ENCODE measurements at regions not wholly inside any gene's neighbourhood (a gene's known extent, or its start where the extent isn't known, plus 50 kb on each side); places are given as distances from the start of the nearest gene placed in this dataset.
A peak's percentile ranks its signal among the peaks of the same experiment; 100 is the strongest.

DNA sequence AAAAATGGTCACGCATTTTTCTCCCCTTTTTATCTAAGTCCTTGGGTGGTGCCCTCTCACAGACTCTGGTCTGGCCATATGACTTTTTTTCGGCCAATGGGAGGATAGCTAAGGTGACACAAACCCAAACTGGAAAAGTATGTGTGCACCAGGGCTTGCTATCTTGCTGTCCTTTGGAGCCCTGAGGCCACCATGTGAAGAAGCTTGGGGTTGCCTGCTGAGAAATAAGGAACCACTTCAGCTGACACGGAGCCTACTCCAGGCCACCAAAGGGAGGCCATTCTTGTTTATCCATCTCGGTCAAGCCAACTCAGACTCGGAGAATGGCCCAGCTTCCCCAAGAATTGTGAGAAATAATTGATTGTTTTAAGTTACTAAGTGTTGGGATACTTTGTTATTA is 111.4 kb upstream of the ZFHX3 start:
- H3K4me3 ChIP-seq (ENCODE audit: low read depth in 1 of 2, low read length in 1 of 2), result no peak overlapping the region
- peaks cover 2% of the 10 kb centered on the region in 2 experiments for H3K4me1 ChIP-seq (ENCODE audit: control insufficient read depth in 1 of 2, insufficient read depth in 1 of 2, low read depth in 1 of 2, low read length in 1 of 2)
- TF ChIP-seq, protein P1, sequence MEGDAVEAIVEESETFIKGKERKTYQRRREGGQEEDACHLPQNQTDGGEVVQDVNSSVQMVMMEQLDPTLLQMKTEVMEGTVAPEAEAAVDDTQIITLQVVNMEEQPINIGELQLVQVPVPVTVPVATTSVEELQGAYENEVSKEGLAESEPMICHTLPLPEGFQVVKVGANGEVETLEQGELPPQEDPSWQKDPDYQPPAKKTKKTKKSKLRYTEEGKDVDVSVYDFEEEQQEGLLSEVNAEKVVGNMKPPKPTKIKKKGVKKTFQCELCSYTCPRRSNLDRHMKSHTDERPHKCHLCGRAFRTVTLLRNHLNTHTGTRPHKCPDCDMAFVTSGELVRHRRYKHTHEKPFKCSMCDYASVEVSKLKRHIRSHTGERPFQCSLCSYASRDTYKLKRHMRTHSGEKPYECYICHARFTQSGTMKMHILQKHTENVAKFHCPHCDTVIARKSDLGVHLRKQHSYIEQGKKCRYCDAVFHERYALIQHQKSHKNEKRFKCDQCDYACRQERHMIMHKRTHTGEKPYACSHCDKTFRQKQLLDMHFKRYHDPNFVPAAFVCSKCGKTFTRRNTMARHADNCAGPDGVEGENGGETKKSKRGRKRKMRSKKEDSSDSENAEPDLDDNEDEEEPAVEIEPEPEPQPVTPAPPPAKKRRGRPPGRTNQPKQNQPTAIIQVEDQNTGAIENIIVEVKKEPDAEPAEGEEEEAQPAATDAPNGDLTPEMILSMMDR (IDR thresholded peaks at IDR 0.05), result no peak
- no peak overlapping the region for H3K27ac ChIP-seq
- H3K9me3 ChIP-seq, result no peaks in the 10 kb centered on the region
- H3K36me3 ChIP-seq, result no peaks in the 10 kb centered on the region
- H3K27me3 ChIP-seq, result no peaks in the 10 kb centered on the region

DNA sequence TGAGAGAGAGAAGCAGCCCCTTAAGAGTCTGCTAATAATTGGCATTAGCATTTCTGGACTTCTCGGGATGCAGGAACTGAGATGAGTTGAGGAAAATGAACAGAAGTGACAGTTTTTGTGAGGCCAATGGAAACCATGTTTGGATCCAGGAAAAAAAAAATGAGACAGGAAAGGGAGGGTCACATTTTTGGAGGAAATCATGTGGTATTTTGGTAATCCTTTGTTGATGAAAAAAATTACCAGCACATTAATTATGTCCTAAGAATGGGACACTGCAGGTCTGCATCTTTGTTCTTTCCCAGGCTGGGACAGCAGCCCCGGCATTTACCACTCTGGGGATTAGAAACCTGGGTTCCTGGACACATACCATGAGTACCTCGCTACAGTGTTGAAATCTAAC is 109.9 kb upstream of the ZFHX3 start:
- Histone ChIP-seq H3K4me3 (ENCODE audit: low read depth in 1 of 2, low read length in 1 of 2) (no peak overlapping the region), H3K27me3 (peaks cover 7% of the 10 kb centered on the region), H3K27ac (no peak overlapping the region), H3K4me1 (ENCODE audit: control insufficient read depth in 1 of 2, insufficient read depth in 1 of 2, low read depth in 1 of 2, low read length in 1 of 2) (peaks cover 8 to 9% of the 10 kb centered on the region in 2 experiments), H3K9me3 (no peaks in the 10 kb centered on the region), H3K36me3 (no peaks in the 10 kb centered on the region)
- TF ChIP-seq, protein P1 (IDR thresholded peaks at IDR 0.05), result no peak

DNA sequence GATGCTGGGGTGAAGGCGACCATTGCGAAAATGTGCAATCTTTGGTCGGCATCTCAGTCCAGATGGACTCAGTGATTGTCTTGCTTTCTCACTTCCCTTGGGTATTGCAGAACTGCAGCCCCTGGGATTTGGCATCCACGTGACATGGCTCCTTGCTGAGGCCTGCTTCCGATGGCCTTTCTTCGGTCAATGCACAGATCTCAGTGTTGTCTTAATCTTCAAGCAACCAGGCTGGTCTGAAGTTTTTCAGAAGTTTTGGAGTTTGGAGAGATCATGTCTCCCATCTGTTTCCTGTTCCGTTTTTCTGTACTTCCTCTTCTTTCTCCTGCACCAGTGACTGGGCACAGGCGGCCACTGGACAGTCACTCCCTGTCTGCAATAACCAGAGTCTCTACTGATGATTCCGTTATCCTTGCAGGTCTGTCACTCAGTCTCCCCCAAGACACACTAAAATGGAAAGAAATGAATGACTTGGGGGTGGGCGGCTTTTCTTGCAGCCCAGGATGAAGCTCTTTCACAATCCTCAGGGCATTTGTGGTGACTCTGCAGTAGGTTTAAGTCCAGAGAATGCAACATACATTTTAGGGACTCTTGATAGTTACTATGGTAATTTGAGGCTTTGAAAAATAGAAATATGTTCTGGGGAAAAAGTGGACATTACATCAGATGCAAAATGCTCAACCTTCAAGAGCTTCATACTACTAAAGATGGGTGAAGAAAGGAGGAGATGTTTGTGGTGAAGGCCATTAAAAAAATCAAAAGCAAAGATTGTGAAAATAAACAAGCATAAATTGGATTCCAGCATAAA is 106.3 kb upstream of the ZFHX3 start:
- H3K9me3 ChIP-seq, result no peaks in the 10 kb centered on the region
- peak overlapping the region; percentile 4 for H3K27ac ChIP-seq
- TF ChIP-seq, protein P1 (IDR thresholded peaks at IDR 0.05), result no peak
- peak overlapping the region; percentile 10 to 35 for H3K4me3 ChIP-seq (ENCODE audit: low read depth in 1 of 2, low read length in 1 of 2)
- H3K4me1 ChIP-seq (ENCODE audit: control insufficient read depth in 1 of 2, insufficient read depth in 1 of 2, low read depth in 1 of 2, low read length in 1 of 2), result peaks cover 8 to 9% of the 10 kb centered on the region in 2 experiments
- H3K27me3 ChIP-seq, result peaks cover 43% of the 10 kb centered on the region
- H3K36me3 ChIP-seq, result no peaks in the 10 kb centered on the region

DNA sequence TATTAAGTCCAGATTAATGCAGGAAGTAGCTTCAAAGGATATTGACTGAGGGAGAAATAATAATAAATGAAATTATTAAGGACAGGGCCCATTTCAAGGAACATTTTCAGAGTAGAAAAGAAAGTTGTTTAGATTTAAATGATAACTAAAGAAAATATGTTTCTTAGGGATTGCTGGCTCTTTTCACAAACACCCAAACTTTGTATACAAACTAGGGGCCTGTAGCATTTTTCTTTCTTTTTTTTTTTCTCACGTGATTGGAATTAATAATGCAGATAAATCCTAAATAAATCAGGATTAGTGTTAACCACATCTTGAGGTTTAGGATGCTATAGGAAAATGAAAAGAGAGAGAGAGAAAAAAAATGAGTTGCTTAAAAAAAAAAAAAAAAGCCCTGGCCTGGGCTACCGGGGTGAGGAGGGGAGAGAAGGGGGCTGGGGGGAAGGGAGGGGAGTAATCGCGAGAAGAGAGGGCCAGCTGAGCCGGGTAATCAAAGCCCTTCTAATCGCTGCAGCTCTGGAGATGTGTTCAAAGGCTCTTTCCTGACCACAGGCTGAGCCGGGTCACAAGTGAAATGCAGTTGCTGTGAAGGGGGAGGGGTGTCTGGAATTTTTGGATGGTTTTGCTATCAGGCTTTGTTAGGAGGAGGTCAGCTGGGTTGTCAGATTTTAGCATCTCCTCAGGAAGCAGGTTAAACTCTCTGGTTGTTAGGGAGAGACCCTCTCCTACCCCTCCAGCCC is 104.6 kb upstream of the ZFHX3 start:
- Histone ChIP-seq H3K4me1 (ENCODE audit: control insufficient read depth in 1 of 2, insufficient read depth in 1 of 2, low read depth in 1 of 2, low read length in 1 of 2) (peaks cover 8 to 9% of the 10 kb centered on the region in 2 experiments), H3K27ac (no peak overlapping the region)
- TF ChIP-seq, protein P1 (IDR thresholded peaks at IDR 0.05), result no peak

DNA sequence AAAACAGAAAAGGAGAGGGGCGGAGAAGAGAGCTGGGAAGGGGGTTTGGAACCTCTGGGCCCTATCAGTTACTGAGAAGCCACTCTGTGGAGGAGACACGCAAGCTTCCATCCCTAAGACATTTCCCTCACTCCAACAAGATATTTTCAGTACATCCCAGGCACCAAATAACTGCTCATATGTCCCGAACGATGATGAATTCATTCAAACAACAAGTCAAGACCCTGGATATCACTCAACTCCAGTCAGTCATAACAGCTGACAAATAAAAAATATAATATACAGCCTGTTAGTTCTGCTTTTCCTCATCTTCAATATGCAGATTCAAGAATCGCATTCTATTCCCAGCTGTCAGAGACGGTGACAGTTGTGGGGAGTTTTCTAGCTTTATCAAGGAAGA is 104.0 kb upstream of the ZFHX3 start:
- TF ChIP-seq, protein P1 (IDR thresholded peaks at IDR 0.05), result no peak
- peaks cover 44% of the 10 kb centered on the region for H3K27me3 ChIP-seq
- no peaks in the 10 kb centered on the region for H3K36me3 ChIP-seq
- H3K4me1 ChIP-seq (ENCODE audit: control insufficient read depth in 1 of 2, insufficient read depth in 1 of 2, low read depth in 1 of 2, low read length in 1 of 2), result peaks cover 8 to 9% of the 10 kb centered on the region in 2 experiments
- no peak overlapping the region for H3K27ac ChIP-seq
- H3K4me3 ChIP-seq (ENCODE audit: low read depth in 1 of 2, low read length in 1 of 2), result no peak overlapping the region
- no peaks in the 10 kb centered on the region for H3K9me3 ChIP-seq

More for the DNA sequence above, 104.6 kb upstream of the ZFHX3 start:
- Histone ChIP-seq H3K4me3 (ENCODE audit: low read depth in 1 of 2, low read length in 1 of 2) (no peak overlapping the region), H3K36me3 (no peaks in the 10 kb centered on the region), H3K9me3 (no peaks in the 10 kb centered on the region), H3K27me3 (peaks cover 44% of the 10 kb centered on the region)

All from neutrophil (primary cell).